ENCODE measurements at regions not wholly inside any gene's neighbourhood (a gene's known extent, or its start where the extent isn't known, plus 50 kb on each side); places are given as distances from the start of the nearest gene placed in this dataset.

GRCh38 chr12:11967376-11968047, 103.2 kb upstream of the BCL2L14 start:
- no peaks in the 10 kb centered on the region for H3K79me2 ChIP-seq
- TF ChIP-seq CTCF (IDR thresholded peaks at IDR 0.05): no peak
- no peaks in the 10 kb centered on the region for H3K27me3 ChIP-seq (ENCODE audit: control insufficient read depth, insufficient read depth, low read length)
- no peak overlapping the region for H3K4me3 ChIP-seq (ENCODE audit: low read depth, low read length)
- no peaks in the 10 kb centered on the region for H3K36me3 ChIP-seq (ENCODE audit: control insufficient read depth, insufficient read depth, low read length)
- H3K9ac ChIP-seq: no peak overlapping the region
- H2AFZ ChIP-seq: no peak overlapping the region
- no peak overlapping the region for H3K27ac ChIP-seq
- no peak overlapping the region for H3K4me2 ChIP-seq (ENCODE audit: low read length)
- H3K9me3 ChIP-seq (ENCODE audit: control insufficient read depth, low read length): no peaks in the 10 kb centered on the region
- H3K4me1 ChIP-seq: no peaks in the 10 kb centered on the region

DNA sequence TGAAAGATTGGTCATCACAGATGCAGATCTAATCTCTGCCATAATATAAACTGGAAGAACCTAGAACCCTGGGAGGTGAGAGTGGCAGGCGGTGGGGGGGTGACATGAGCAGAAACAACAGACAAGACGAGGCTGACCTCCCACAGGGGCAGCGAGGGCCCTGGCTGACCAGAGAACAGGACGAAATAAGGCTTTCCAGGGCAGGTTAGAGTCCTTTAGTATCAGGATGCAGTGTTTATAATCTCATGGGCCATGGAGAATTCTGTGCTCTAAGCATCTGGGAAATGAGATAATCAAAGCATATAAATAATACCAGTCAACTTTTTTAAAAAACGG, 102.7 kb upstream of the BCL2L14 start:
- no peaks in the 10 kb centered on the region for H3K4me1 ChIP-seq
- H2AFZ ChIP-seq: no peak overlapping the region
- H3K9me3 ChIP-seq (ENCODE audit: control insufficient read depth, low read length): no peaks in the 10 kb centered on the region
- no peak overlapping the region for H3K27ac ChIP-seq
- no peak for TF ChIP-seq CTCF (IDR thresholded peaks at IDR 0.05)
- no peak overlapping the region for H3K9ac ChIP-seq
- H3K27me3 ChIP-seq (ENCODE audit: control insufficient read depth, insufficient read depth, low read length): no peaks in the 10 kb centered on the region
- H3K79me2 ChIP-seq: no peaks in the 10 kb centered on the region
- H3K36me3 ChIP-seq (ENCODE audit: control insufficient read depth, insufficient read depth, low read length): no peaks in the 10 kb centered on the region
- no peak overlapping the region for H3K4me2 ChIP-seq (ENCODE audit: low read length)
- H3K4me3 ChIP-seq (ENCODE audit: low read depth, low read length): no peak overlapping the region

- no peak overlapping the region for H3K4me2 ChIP-seq (ENCODE audit: low read length)
- H3K9me3 ChIP-seq (ENCODE audit: control insufficient read depth, low read length): no peaks in the 10 kb centered on the region
- H2AFZ ChIP-seq: no peak overlapping the region
- no peaks in the 10 kb centered on the region for H3K79me2 ChIP-seq
- no peaks in the 10 kb centered on the region for H3K4me1 ChIP-seq
- no peaks in the 10 kb centered on the region for H3K36me3 ChIP-seq (ENCODE audit: control insufficient read depth, insufficient read depth, low read length)
- no peak overlapping the region for H3K27ac ChIP-seq
- no peak overlapping the region for H3K4me3 ChIP-seq (ENCODE audit: low read depth, low read length)
- no peaks in the 10 kb centered on the region for H3K27me3 ChIP-seq (ENCODE audit: control insufficient read depth, insufficient read depth, low read length)
- H3K9ac ChIP-seq: no peak overlapping the region
- TF ChIP-seq CTCF (IDR thresholded peaks at IDR 0.05): no peak
Observed at GRCh38 chr12:11968516-11968915, 102.2 kb upstream of the BCL2L14 start.

DNA sequence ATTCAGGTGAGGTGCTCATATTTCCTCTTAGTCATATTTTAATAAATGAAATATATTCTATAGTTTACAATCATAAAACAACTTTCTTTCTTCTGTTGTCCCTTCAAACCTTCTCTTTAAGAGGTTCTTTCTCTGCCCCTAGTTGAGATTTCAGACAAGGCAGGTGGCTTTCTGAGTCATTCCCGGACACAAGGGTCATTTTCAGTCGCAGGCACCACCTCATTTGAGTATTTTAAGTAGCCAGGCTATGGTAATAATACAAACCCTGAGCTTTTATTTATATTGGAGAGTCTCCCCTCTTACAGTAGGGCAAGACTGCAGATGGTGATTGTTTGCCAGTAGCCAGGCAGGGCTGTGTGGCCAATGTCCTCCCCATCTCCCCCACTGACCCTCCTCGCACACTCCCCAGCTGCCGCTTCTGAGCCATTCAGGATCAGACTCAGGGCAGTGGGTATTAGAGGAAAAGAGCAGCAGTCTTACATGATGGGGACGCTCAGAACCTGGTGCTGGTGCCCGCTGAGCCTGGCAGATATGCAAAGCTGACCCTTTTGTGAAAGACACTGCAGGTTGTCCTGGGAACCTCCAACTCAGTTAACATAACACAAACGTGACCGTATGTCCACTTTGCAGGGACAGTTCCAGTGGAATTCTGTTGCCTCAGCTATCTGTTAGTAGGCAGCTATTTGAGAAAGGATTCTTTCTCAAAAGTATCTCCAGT, 101.1 kb upstream of the BCL2L14 start:
- no peak overlapping the region for H3K9ac ChIP-seq
- no peak for TF ChIP-seq CTCF (IDR thresholded peaks at IDR 0.05)
- no peaks in the 10 kb centered on the region for H3K9me3 ChIP-seq (ENCODE audit: control insufficient read depth, low read length)
- no peaks in the 10 kb centered on the region for H3K4me1 ChIP-seq
- H3K27ac ChIP-seq: no peak overlapping the region
- H2AFZ ChIP-seq: no peak overlapping the region
- no peaks in the 10 kb centered on the region for H3K27me3 ChIP-seq (ENCODE audit: control insufficient read depth, insufficient read depth, low read length)
- no peaks in the 10 kb centered on the region for H3K36me3 ChIP-seq (ENCODE audit: control insufficient read depth, insufficient read depth, low read length)
- no peak overlapping the region for H3K4me3 ChIP-seq (ENCODE audit: low read depth, low read length)
- H3K79me2 ChIP-seq: no peaks in the 10 kb centered on the region
- no peak overlapping the region for H3K4me2 ChIP-seq (ENCODE audit: low read length)

DNA sequence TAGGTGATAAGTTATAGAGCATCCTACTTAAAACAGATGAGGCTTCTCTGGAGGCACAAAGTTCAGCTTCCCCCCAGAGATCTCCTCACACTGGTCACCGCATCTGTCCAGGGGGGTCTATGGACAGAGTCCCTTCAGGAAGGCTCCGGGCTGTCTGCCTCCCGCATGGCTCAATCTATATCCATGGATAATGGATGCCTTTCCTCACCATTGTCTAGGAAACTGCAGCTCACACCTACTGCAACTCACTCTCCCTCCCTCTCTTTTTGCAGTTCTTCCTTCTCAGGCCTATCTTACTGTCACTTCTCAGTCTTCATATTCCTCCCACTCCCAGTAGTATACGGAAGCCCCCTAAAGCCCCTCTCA, 100.6 kb upstream of the BCL2L14 start:
- Histone ChIP-seq H3K27me3 (ENCODE audit: control insufficient read depth, insufficient read depth, low read length) (no peaks in the 10 kb centered on the region), H3K27ac (no peak overlapping the region), H2AFZ (no peak overlapping the region), H3K9ac (no peak overlapping the region), H3K36me3 (ENCODE audit: control insufficient read depth, insufficient read depth, low read length) (no peaks in the 10 kb centered on the region), H3K79me2 (no peaks in the 10 kb centered on the region), H3K9me3 (ENCODE audit: control insufficient read depth, low read length) (no peaks in the 10 kb centered on the region), H3K4me2 (ENCODE audit: low read length) (no peak overlapping the region), H3K4me3 (ENCODE audit: low read depth, low read length) (no peak overlapping the region), H3K4me1 (no peaks in the 10 kb centered on the region)
- no peak for TF ChIP-seq CTCF (IDR thresholded peaks at IDR 0.05)

Data from parathyroid adenoma (tissue), 2 donors.